ENCODE measurements at regions not wholly inside any gene's neighbourhood (a gene's known extent, or its start where the extent isn't known, plus 50 kb on each side); places are given as distances from the start of the nearest gene placed in this dataset.

GRCh38 chr1:43047135-43047534, 88.5 kb upstream of the SLC2A1 start:
- TF ChIP-seq SMC3 (IDR thresholded peaks at IDR 0.05; ENCODE audit: low read depth, low read length) (no peak), BHLHE40 (IDR thresholded peaks at IDR 0.05; ENCODE audit: low read depth, low read length) (no peak), RAD21 (IDR thresholded peaks at IDR 0.05; ENCODE audit: low read length) (no peak), MAZ (IDR thresholded peaks at IDR 0.05; ENCODE audit: borderline replicate concordance, low read depth, low read length) (no peak)
- Histone ChIP-seq H4K8ac (ENCODE audit: low read depth in 2 of 2, low read length in 2 of 2) (no peak overlapping the region), H4K91ac (ENCODE audit: insufficient read depth, low read depth, low read length) (no peak overlapping the region), H2BK5ac (ENCODE audit: low read depth, low read length, poor library complexity, severe bottlenecking) (no peak overlapping the region), H3K9me3 (ENCODE audit: control insufficient read depth, insufficient read depth, low read length) (no peaks in the 10 kb centered on the region), H3K23ac (ENCODE audit: low read depth, low read length) (no peak overlapping the region), H2BK15ac (ENCODE audit: low read depth, low read length) (no peak overlapping the region), H3K27ac (ENCODE audit: insufficient read depth, low read length) (no peak overlapping the region), H3K4ac (ENCODE audit: low read depth, low read length) (no peak overlapping the region), H3K18ac (ENCODE audit: low read depth, low read length) (no peak overlapping the region), H2AFZ (replicated peaks; ENCODE audit: low read length, poor library complexity) (no peak overlapping the region), H4K5ac (ENCODE audit: low read depth, low read length) (no peak overlapping the region), H3K14ac (replicated peaks; ENCODE audit: low read depth, low read length) (no peak overlapping the region), H4K20me1 (ENCODE audit: insufficient read depth, low read length) (no peaks in the 10 kb centered on the region), H2AK9ac (replicated peaks; ENCODE audit: low read depth, low read length, poor library complexity) (no peak overlapping the region), H3K4me3 (ENCODE audit: insufficient read depth, low read depth, low read length) (no peak overlapping the region), H3K4me1 (ENCODE audit: control insufficient read depth, insufficient read depth, low read length) (peaks cover 9% of the 10 kb centered on the region), H3K9me1 (ENCODE audit: insufficient read depth, low read length) (no peaks in the 10 kb centered on the region), H3K9ac (ENCODE audit: low read depth, low read length) (no peak overlapping the region), H3K4me2 (ENCODE audit: low read depth, low read length) (no peak overlapping the region), H3K56ac (ENCODE audit: extremely low read depth, insufficient read depth, low read length) (no peak overlapping the region), H3K27me3 (ENCODE audit: control insufficient read depth, insufficient read depth, low read length) (no peaks in the 10 kb centered on the region), H2BK120ac (ENCODE audit: low read depth, low read length) (no peak overlapping the region), H3K36me3 (ENCODE audit: control insufficient read depth, insufficient read depth, low read length) (no peaks in the 10 kb centered on the region), H3K79me1 (ENCODE audit: low read depth in 1 of 2, low read length in 2 of 2) (no peaks in the 10 kb centered on the region), H2AK5ac (ENCODE audit: low read depth, low read length) (no peak overlapping the region), H2BK20ac (ENCODE audit: low read depth, low read length) (no peak overlapping the region)
- dilution Hi-C loops (cut with HindIII; ENCODE audit: low sequenced_read_pairs, unreplicated experiment) = no loop called here
- intact Hi-C loops (cut with micrococcal nuclease) = no loop called here
- ChIA-PET POLR2A (ENCODE audit: unreplicated experiment) (no interaction called here), CTCF (no interaction called here)
- no TSS peak for BruUV-seq (replicated peaks)
- ATAC-seq (ENCODE audit: low read depth) = no peak
- in situ Hi-C loops (cut with MboI; ENCODE audit: low sequenced_read_pairs) = no loop called here
- WGBS, 2 experiments (ENCODE audit: extremely low coverage in 2 of 2, insufficient read length in 1 of 2) = 67% methylated on average over 1 of the region's 1 CpG; no CpG with 5 or more reads in 1 of the 2 experiments
- DNase-seq = no peak
